ENCODE measurements at regions not wholly inside any gene's neighbourhood (a gene's known extent, or its start where the extent isn't known, plus 50 kb on each side); places are given as distances from the start of the nearest gene placed in this dataset.

- no peak overlapping the region for H3K4me3 ChIP-seq (ENCODE audit: insufficient read length, low read depth)
- no peaks in the 10 kb centered on the region for H3K4me1 ChIP-seq (ENCODE audit: insufficient read depth, insufficient read length)
- H3K36me3 ChIP-seq (ENCODE audit: insufficient read depth, insufficient read length, low read length) = no peaks in the 10 kb centered on the region
- TF ChIP-seq SUZ12 (IDR thresholded peaks at IDR 0.05; ENCODE audit: extremely low read depth, insufficient read depth, insufficient read length) = no peak
- no peak for DNase-seq (ENCODE audit: low read depth, low spot score)
- H3K9ac ChIP-seq (ENCODE audit: insufficient read length, low read depth) = no peak overlapping the region
- H3K27me3 ChIP-seq (ENCODE audit: insufficient read depth, insufficient read length) = no peaks in the 10 kb centered on the region
- no peaks in the 10 kb centered on the region for H3K9me3 ChIP-seq (ENCODE audit: insufficient read depth, low read length)
Measured at GRCh38 chr11:41955635-41956400, 496.4 kb upstream of the LRRC4C start.

DNA sequence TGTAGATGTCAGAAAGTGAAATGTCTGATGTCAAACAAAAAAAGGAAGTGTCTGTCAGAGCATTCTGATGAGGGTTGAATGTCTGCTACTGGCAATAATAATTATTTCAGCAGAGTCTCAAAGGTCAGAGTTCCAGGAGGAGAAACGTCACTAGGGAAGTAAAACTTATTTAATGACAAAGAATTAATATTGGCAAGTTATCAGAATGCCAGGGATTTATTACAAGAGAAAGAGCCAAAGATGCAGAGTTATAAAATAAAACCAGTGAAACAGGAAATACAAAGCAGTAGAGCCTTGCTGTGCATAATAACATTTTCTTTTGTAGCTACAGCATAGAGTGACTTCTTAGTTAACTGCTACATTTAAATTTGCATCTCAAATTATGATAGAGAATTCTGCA lies 504.0 kb upstream of the LRRC4C start:
- no peak for DNase-seq (ENCODE audit: low read depth, low spot score)
- Histone ChIP-seq H3K4me1 (ENCODE audit: insufficient read depth, insufficient read length) (no peaks in the 10 kb centered on the region), H3K4me3 (ENCODE audit: insufficient read length, low read depth) (no peak overlapping the region), H3K9ac (ENCODE audit: insufficient read length, low read depth) (no peak overlapping the region), H3K27me3 (ENCODE audit: insufficient read depth, insufficient read length) (no peaks in the 10 kb centered on the region), H3K9me3 (ENCODE audit: insufficient read depth, low read length) (no peaks in the 10 kb centered on the region), H3K36me3 (ENCODE audit: insufficient read depth, insufficient read length, low read length) (no peaks in the 10 kb centered on the region)
- no peak for TF ChIP-seq ZNF274 (IDR thresholded peaks at IDR 0.05; ENCODE audit: low read depth, low read length)
- no peak for TF ChIP-seq YY1 (IDR thresholded peaks at IDR 0.05; ENCODE audit: insufficient read depth, insufficient read length)

DNA sequence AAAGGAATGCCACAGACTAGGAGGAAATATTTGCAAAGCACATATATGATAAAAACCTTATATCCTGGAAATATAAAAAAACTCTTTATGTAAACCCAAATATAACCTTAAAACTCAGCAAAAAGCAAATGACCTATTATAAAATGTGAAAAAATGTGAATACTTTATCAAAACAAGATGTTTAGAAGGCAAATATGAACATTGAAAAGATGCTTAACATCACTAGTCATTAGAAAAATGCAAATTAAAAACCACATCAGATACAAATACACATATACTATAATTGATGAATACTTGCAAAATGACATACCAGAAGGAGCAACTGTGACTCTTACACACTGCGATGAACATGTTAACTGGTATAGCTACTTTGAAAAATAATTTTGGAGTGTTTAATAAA lies 511.2 kb upstream of the LRRC4C start:
- Histone ChIP-seq H3K27me3 (ENCODE audit: insufficient read depth, insufficient read length) (no peaks in the 10 kb centered on the region), H3K36me3 (ENCODE audit: insufficient read depth, insufficient read length, low read length) (no peaks in the 10 kb centered on the region), H3K4me1 (ENCODE audit: insufficient read depth, insufficient read length) (no peaks in the 10 kb centered on the region), H3K9ac (ENCODE audit: insufficient read length, low read depth) (no peak overlapping the region), H3K4me3 (ENCODE audit: insufficient read length, low read depth) (no peak overlapping the region), H3K9me3 (ENCODE audit: insufficient read depth, low read length) (no peaks in the 10 kb centered on the region)
- TF ChIP-seq ZNF274 (IDR thresholded peaks at IDR 0.05; ENCODE audit: low read depth, low read length) (no peak), SUZ12 (IDR thresholded peaks at IDR 0.05; ENCODE audit: extremely low read depth, insufficient read depth, insufficient read length) (no peak), YY1 (IDR thresholded peaks at IDR 0.05; ENCODE audit: insufficient read depth, insufficient read length) (no peak)
- no peak for DNase-seq (ENCODE audit: low read depth, low spot score)

DNA sequence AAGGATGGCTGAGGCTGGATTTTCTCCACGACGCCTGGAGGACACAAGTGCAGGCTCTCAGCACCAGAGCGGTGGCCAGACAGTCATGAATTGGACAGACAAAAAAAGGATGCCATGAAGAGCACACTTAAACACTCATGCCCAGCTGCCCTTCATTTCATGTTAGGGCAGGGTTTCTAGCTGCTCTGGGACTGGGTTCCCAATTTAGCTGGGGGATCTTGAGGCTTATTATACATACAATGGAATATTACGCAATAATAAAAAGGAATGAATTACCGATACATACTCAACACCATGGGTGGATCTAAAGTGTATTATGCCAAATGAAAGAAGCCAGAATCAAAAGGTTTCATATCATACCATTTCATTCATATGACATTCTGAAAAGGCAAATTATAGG lies 512.1 kb upstream of the LRRC4C start:
- no peaks in the 10 kb centered on the region for H3K36me3 ChIP-seq (ENCODE audit: insufficient read depth, insufficient read length, low read length)
- TF ChIP-seq YY1 (IDR thresholded peaks at IDR 0.05; ENCODE audit: insufficient read depth, insufficient read length) (no peak), SUZ12 (IDR thresholded peaks at IDR 0.05; ENCODE audit: extremely low read depth, insufficient read depth, insufficient read length) (no peak), ZNF274 (IDR thresholded peaks at IDR 0.05; ENCODE audit: low read depth, low read length) (no peak)
- no peak for DNase-seq (ENCODE audit: low read depth, low spot score)
- no peaks in the 10 kb centered on the region for H3K4me1 ChIP-seq (ENCODE audit: insufficient read depth, insufficient read length)
- no peak overlapping the region for H3K4me3 ChIP-seq (ENCODE audit: insufficient read length, low read depth)
- no peaks in the 10 kb centered on the region for H3K9me3 ChIP-seq (ENCODE audit: insufficient read depth, low read length)
- H3K27me3 ChIP-seq (ENCODE audit: insufficient read depth, insufficient read length) = no peaks in the 10 kb centered on the region
- H3K9ac ChIP-seq (ENCODE audit: insufficient read length, low read depth) = no peak overlapping the region

GRCh38 chr11:41978945-41979344 lies 519.5 kb upstream of the LRRC4C start:
- Histone ChIP-seq H3K36me3 (ENCODE audit: insufficient read depth, insufficient read length, low read length) (no peaks in the 10 kb centered on the region), H3K9ac (ENCODE audit: insufficient read length, low read depth) (no peak overlapping the region), H3K4me3 (ENCODE audit: insufficient read length, low read depth) (no peak overlapping the region), H3K4me1 (ENCODE audit: insufficient read depth, insufficient read length) (no peaks in the 10 kb centered on the region), H3K27me3 (ENCODE audit: insufficient read depth, insufficient read length) (no peaks in the 10 kb centered on the region), H3K9me3 (ENCODE audit: insufficient read depth, low read length) (0 out of 2 replicates have a peak, but pooled peaks cover 3% of the 10 kb centered on the region)
- no peak for DNase-seq (ENCODE audit: low read depth, low spot score)
- TF ChIP-seq ZNF274 (IDR thresholded peaks at IDR 0.05; ENCODE audit: low read depth, low read length) = no peak
- no peak for TF ChIP-seq YY1 (IDR thresholded peaks at IDR 0.05; ENCODE audit: insufficient read depth, insufficient read length)
- TF ChIP-seq SUZ12 (IDR thresholded peaks at IDR 0.05; ENCODE audit: extremely low read depth, insufficient read depth, insufficient read length) = no peak

GRCh38 chr11:41980741-41981140 lies 521.3 kb upstream of the LRRC4C start:
- Histone ChIP-seq H3K9me3 (ENCODE audit: insufficient read depth, low read length) (0 out of 2 replicates have a peak, but pooled peaks cover 3% of the 10 kb centered on the region), H3K9ac (ENCODE audit: insufficient read length, low read depth) (no peak overlapping the region), H3K4me3 (ENCODE audit: insufficient read length, low read depth) (no peak overlapping the region), H3K27me3 (ENCODE audit: insufficient read depth, insufficient read length) (no peaks in the 10 kb centered on the region), H3K4me1 (ENCODE audit: insufficient read depth, insufficient read length) (no peaks in the 10 kb centered on the region), H3K36me3 (ENCODE audit: insufficient read depth, insufficient read length, low read length) (no peaks in the 10 kb centered on the region)
- TF ChIP-seq ZNF274 (IDR thresholded peaks at IDR 0.05; ENCODE audit: low read depth, low read length) (no peak), YY1 (IDR thresholded peaks at IDR 0.05; ENCODE audit: insufficient read depth, insufficient read length) (no peak), SUZ12 (IDR thresholded peaks at IDR 0.05; ENCODE audit: extremely low read depth, insufficient read depth, insufficient read length) (no peak)
- DNase-seq (ENCODE audit: low read depth, low spot score) = no peak

GRCh38 chr11:41982276-41982675 lies 522.8 kb upstream of the LRRC4C start:
- Histone ChIP-seq H3K4me1 (ENCODE audit: insufficient read depth, insufficient read length) (no peaks in the 10 kb centered on the region), H3K9me3 (ENCODE audit: insufficient read depth, low read length) (0 out of 2 replicates have a peak, but pooled peaks cover 3% of the 10 kb centered on the region), H3K4me3 (ENCODE audit: insufficient read length, low read depth) (no peak overlapping the region), H3K9ac (ENCODE audit: insufficient read length, low read depth) (no peak overlapping the region), H3K27me3 (ENCODE audit: insufficient read depth, insufficient read length) (no peaks in the 10 kb centered on the region), H3K36me3 (ENCODE audit: insufficient read depth, insufficient read length, low read length) (no peaks in the 10 kb centered on the region)
- DNase-seq (ENCODE audit: low read depth, low spot score) = no peak
- TF ChIP-seq SUZ12 (IDR thresholded peaks at IDR 0.05; ENCODE audit: extremely low read depth, insufficient read depth, insufficient read length) = no peak
- no peak for TF ChIP-seq ZNF274 (IDR thresholded peaks at IDR 0.05; ENCODE audit: low read depth, low read length)
- TF ChIP-seq YY1 (IDR thresholded peaks at IDR 0.05; ENCODE audit: insufficient read depth, insufficient read length) = no peak

All from NT2/D1 (cell line).